ENCODE measurements at regions not wholly inside any gene's neighbourhood (a gene's known extent, or its start where the extent isn't known, plus 50 kb on each side); places are given as distances from the start of the nearest gene placed in this dataset.

GRCh38 chrX:1031521-1032430, 180.7 kb downstream of the CRLF2 start:
- TF ChIP-seq KAT2B (IDR thresholded peaks at IDR 0.05; ENCODE audit: low read depth, low read length) (no peak), RBM25 (IDR thresholded peaks at IDR 0.05; ENCODE audit: low read depth, low read length, severe bottlenecking) (no peak), HDAC2 (IDR thresholded peaks at IDR 0.05) (no peak), ZNF830 (CRISPR knock-in tag; IDR thresholded peaks at IDR 0.05) (no peak), GTF2F1 (IDR thresholded peaks at IDR 0.05; ENCODE audit: low read depth, low read length) (no peak), XRCC5 (IDR thresholded peaks at IDR 0.05; ENCODE audit: low read depth, low read length) (no peak), RBBP5 (IDR thresholded peaks at IDR 0.05; ENCODE audit: borderline replicate concordance, insufficient read depth, low read length, poor library complexity, severe bottlenecking) (no peak), ZNF431 (CRISPR knock-in tag; IDR thresholded peaks at IDR 0.05) (no peak), C11orf30 (IDR thresholded peaks at IDR 0.05; ENCODE audit: low read depth) (no peak), GTF2E2 (tag; IDR thresholded peaks at IDR 0.05) (no peak), KDM4B (IDR thresholded peaks at IDR 0.05; ENCODE audit: borderline replicate concordance in 2 of 2, low read depth in 1 of 2) (no peak), CREBBP (IDR thresholded peaks at IDR 0.05; ENCODE audit: low read depth, low read length) (no peak)
- TF ChIP-seq, protein P1, sequence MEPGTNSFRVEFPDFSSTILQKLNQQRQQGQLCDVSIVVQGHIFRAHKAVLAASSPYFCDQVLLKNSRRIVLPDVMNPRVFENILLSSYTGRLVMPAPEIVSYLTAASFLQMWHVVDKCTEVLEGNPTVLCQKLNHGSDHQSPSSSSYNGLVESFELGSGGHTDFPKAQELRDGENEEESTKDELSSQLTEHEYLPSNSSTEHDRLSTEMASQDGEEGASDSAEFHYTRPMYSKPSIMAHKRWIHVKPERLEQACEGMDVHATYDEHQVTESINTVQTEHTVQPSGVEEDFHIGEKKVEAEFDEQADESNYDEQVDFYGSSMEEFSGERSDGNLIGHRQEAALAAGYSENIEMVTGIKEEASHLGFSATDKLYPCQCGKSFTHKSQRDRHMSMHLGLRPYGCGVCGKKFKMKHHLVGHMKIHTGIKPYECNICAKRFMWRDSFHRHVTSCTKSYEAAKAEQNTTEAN (CRISPR knock-in tag; IDR thresholded peaks at IDR 0.05), result no peak
- no TSS peak for BruUV-seq (replicated peaks)
- no peaks in the 10 kb centered on the region for H4K20me1 ChIP-seq (replicated peaks; ENCODE audit: control insufficient read depth, insufficient read depth, low read length)
- POLR2A ChIA-PET, result no interaction called here
- intact Hi-C loops (cut with micrococcal nuclease) (no loop called here), in situ Hi-C loops (cut with MboI) (no loop called here)
- no peaks in the 10 kb centered on the region for H3K4me1 ChIP-seq (replicated peaks in 1 of 2; ENCODE audit: control insufficient read depth in 2 of 2, insufficient read depth in 2 of 2, low read length in 2 of 2)
- no peak overlapping the region for H3K27ac ChIP-seq (ENCODE audit: extremely low read depth, low read depth, low read length)
- peaks cover 3 to 34% of the 10 kb centered on the region in 2 experiments; a peak in 4 of 5 replicates for H3K27me3 ChIP-seq (ENCODE audit: control insufficient read depth in 2 of 2, insufficient read depth in 2 of 2, low read length in 2 of 2)
- ATAC-seq (no peak), FAIRE-seq (no peak), DNase-seq (ENCODE audit: extremely low read depth in 1 of 4, low spot score in 3 of 4) (no peak)
- no peaks in the 10 kb centered on the region for H3K79me2 ChIP-seq (ENCODE audit: control insufficient read depth, insufficient read depth, low read length)
- no peak overlapping the region for H3K4me3 ChIP-seq
- CTCF ChIA-PET (ENCODE audit: low intra/inter-chr PET ratio), result no interaction called here
- H3K9me1 ChIP-seq (ENCODE audit: control insufficient read depth, insufficient read depth, low read length), result no peaks in the 10 kb centered on the region
- 3% methylated on average over 27 of the region's 38 CpGs for WGBS (ENCODE audit: insufficient coverage, low coverage, missing lambda C conversion rate)
- no peaks in the 10 kb centered on the region for H3K36me3 ChIP-seq (ENCODE audit: control insufficient read depth, insufficient read depth, low read length)
- no peak overlapping the region for H3K4me2 ChIP-seq (ENCODE audit: insufficient read depth, low read length)
- H3K9me3 ChIP-seq (replicated peaks; ENCODE audit: control insufficient read depth, insufficient read depth, low read depth, low read length), result no peaks in the 10 kb centered on the region
- no peak overlapping the region for H2AFZ ChIP-seq (ENCODE audit: low read depth, low read length)
- H3K9ac ChIP-seq (ENCODE audit: insufficient read depth in 1 of 2, low read depth in 2 of 2, low read length in 2 of 2), result no peak overlapping the region
